HG03196 (cell line): ENCODE measurements at regions not wholly inside any gene's neighbourhood (a gene's known extent, or its start where the extent isn't known, plus 50 kb on each side); places are given as distances from the start of the nearest gene placed in this dataset.

Source experiments
- ATAC-seq: cut with Tn5 transposase; IDR thresholded peaks from one replicate; pipeline ENCODE4 v1.9.1; 2021; ENCODE audit not compliant: unreplicated experiment

DNA sequence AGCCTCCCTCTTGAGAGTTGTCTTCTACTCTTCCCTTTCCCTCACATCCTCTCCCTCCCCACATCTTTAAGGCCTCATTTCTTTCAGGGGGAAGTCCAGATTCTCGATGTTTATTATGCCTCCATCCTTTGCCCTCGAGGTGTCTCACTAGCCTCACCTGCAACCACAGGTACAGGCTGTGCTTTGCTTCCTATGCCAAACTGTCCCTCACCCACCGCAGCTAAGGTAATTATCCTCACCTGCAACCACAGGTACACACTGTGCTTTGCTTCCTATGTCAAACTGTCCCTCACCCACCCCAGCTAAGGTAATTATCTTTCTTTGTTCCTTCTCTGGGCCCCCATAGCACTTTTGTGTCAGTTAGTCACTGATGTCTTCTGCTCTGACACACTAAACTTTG lies 328.1 kb upstream of the SNX7 start:
- no peak for ATAC-seq

DNA sequence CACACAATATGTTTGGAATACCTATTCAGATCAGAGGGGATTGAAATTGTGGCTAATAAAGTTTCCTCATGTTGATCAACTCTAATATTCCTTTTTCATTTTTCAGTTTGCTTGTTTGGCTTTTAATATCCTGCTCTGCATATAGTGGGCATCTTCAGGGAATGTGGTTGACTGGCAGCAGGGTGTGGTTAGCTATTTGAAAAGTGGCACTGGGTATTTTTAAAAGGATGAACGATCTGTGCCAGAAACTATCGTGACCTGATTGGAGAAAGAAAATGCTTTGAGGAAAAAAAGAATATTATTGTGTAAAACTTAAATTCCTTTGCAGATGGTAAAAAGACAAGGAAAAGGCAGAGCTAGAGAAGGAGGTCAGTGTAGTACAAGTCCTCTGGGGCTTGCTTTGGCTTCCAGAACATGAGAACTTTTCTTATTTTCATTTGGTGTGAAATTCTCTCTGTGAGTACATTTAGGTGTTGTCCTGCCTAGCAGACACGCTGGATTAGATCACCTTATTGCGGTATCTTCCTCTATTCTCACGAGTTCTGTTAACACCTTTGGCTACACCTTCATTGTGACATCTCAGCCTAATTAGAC lies 329.7 kb upstream of the SNX7 start:
- ATAC-seq, result no peak

- ATAC-seq, result no peak
Measured at GRCh38 chr1:98331243-98331642, 330.3 kb upstream of the SNX7 start.

DNA sequence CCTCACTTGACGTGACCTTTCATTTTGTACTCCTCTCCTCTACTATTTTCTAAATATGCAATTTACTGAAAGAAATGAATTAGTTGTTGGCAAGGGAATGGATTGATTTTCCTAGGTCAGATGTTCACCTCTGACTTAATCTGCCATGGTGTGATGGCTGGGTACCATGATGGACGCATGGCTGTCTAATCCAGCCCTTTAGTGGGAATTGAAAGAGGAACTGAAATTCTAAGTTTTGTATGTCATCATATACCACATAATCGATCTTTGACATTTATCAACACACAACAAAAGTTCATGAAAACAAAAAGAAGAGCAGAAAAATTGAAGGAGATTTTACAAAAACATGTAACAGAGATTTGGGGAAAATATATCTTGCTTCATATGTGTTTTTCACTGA lies 331.3 kb upstream of the SNX7 start:
- no peak for ATAC-seq

DNA sequence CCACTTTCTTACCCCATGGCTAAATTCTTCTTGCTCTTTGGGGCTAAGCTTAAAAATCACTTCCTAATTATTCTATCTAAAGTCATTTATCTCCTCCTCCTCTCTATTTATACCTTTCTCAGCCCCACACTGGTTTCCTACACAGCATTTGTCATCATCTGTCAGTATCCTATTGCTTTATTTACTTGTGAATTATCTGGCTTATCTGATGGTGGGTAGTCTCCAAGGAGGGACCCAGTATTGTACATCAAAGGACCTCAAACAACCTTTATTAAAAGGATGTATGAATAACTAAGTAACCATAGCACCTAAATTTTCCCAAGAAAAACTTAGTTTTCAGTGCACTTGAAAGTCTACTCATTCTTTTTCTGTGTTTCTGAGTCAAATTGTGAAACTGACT lies 332.7 kb upstream of the SNX7 start:
- no peak for ATAC-seq

DNA sequence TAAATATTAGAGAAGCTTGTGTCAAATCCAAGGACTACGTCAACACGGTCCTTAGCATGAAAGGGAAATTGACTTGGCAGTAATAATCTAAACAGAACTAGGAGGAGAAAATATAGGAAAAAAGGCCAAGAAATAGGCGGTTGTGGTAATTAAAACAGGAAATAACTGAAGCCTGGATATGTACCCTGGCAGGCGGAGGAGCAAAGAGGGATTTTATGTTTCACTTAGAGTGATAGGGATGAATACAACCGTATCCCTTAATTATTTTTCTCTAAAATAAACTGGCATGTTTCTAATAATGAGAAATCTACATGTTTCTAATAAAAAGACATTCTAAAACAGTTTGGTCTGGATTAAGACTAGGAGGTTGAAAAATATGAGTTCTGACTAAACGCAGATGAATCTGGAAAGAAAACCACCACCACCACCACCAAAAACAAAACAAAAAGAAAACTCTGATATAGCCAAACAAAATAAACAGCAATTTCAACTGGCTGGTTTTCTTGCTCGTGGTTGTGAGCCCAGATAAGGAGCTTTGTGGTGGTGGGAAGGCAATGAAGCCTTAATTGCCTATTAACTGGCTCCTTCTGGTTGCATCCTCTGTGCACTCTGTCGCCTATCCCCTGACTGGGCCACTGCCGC lies 334.2 kb upstream of the SNX7 start:
- ATAC-seq, result no peak

DNA sequence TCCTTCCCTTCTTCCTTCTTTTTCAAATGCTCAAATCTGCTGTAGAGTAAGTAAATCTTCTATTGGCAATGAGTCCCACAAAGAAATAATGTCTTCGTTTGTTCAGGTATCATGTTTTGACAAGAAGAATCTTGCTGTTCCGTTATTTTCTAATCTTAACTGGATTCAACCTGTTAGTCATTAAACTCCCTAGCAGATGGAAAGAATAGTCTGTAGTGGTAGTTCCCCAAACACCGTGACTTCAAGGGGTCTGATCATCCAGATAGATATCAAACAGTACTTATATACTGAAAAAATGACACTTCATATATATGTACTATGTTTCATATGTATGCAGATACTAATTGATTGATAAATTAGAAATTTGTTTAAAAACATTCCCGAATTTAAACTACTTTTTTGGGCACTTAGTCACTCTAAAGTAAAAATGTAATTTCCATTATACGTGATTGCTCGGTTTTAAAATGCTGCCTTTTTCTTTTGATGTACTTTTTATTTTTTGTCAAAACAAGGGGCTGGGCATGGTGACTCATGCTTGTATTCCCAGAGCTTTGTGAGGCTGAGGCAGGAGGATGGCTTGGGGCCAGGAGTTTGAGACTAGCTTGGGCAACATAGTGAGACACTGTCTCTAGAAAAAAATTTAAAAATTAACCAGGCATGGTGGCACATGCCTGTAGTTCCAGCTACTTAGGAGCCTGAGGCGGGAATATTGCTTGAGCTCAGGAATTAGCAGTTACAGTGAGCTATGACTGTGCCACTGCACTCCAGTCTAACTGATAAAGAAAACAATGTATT lies 335.7 kb upstream of the SNX7 start:
- ATAC-seq, result no peak

DNA sequence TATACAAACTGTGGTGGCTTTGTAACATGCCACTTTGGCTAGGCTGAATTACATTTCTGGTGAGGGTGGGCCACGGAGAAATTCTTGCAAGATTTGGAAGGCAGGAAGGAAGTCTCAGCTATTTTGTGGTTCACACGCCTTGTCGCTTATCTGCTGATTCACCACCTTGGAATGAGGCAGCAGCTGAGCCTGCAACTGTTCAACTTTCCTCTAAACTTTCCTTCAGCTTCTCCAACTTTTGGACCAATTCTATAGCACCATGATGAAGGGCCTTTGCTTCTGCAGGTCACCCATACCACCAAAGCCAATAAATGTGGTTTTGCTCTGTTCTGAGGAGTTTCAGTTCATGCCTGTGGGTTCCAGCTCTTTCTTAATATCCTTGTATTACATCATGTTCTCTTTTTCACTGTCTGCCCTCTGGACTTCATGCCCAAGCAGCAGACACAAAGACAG lies 337.6 kb upstream of the SNX7 start:
- no peak for ATAC-seq

GRCh38 chr1:98323388-98323787 lies 338.1 kb upstream of the SNX7 start:
- no peak for ATAC-seq

DNA sequence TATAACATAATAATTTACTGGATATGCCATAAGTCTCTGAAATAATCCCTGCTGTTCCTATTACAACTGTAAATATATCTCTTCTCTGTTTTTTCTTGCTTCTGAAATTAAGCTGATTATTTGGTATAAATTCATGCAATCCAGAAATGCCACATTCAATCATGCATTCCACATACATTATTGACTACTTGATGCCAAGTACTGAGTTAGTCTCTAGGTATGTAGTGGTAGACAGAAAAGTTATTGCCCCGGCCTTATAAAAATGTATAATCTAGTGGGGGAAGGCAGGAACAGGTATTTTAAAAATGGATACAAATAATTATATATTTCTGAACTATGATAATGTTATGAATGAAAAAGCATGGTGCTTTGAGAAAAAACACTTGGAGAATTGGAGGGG lies 338.6 kb upstream of the SNX7 start:
- no peak for ATAC-seq

GRCh38 chr1:98322086-98322485 lies 339.4 kb upstream of the SNX7 start:
- ATAC-seq, result no peak

- no peak for ATAC-seq
Measured at GRCh38 chr1:98321191-98321590, 340.3 kb upstream of the SNX7 start.

DNA sequence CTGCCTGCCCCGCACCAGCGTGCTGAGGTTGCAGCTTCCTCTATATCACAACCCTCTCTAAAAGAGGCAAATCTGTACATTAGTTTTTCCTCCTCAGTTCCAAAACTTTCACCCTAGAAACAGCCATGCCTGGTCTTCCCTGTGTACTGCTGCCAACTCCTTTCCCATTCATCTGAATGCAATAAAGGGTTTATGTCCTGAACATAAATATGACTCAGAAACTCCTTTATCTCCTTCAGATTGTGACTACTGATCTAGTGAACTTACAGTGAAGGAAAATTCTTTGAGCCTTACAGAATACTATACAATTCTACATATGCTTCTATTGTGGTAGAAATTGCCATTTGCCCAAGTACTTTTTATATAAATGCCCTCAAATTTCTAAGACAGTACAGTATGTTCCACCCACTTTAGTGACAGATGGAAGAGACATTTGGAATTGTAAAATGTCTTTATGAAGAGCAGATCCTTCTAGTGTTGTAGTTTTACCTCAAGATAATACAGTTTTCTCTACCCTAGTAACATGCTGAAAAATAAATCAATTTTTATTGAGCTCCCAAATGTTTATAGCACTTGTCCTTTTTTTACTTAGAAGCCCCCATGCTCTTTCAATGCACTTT lies 345.1 kb upstream of the SNX7 start:
- ATAC-seq, result no peak

DNA sequence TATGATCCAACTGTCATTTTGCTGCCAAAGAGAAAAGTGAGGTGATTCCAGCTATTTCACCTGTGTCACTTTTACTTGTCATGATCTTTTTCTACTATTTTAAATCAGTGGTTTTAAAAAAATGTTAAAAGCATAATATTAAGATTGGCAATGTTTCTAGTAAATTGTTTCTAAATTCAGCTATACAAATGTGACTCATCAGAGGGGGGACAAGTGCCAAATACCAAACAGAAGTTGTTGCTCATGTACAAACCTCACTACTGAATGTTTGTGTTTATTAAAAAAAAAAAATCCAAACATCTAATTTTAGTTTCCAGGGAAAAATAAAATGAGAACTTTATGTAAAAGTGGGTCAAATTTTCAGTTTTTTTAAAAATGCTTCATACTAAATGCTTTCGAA lies 346.2 kb upstream of the SNX7 start:
- ATAC-seq, result no peak

DNA sequence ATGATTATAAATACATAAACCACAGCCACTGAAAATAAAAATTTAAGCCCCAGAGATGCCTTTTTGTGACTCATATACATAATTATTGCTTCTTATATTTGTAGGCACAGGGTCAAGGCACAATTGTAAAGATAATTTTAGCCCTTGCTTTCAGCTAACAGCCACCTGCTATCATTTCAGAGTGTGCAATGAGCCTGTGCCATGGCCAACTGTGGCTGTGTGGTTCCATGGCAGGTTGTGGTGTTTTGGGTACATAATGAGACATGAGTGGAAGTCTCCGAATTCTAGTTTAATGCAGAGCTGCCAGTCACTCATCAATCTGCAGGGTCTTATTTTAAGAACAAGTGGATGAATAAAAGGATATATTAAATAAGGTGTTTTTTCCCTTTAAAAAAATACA lies 346.9 kb upstream of the SNX7 start:
- ATAC-seq, result no peak

- no peak for ATAC-seq
Measured at GRCh38 chr1:98306517-98307089, 354.9 kb upstream of the SNX7 start.

DNA sequence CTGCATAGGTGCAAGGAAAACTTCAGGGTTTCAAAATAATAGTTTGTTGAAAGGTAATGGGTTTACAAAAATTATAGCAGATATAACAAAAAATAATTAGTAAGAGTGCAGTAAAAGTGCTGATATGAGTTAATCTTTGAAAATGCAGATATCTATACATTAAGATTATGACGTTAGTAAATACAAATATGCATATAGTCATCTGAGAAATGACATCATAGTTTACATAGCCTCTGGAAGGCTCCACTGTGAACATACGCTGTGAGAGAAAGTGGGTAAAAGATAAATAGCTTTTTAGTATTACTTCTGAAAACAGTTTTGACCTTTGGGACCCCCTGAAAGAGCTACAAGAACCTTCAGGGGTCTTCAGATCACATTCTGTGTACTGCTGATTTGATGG lies 356.2 kb upstream of the SNX7 start:
- no peak for ATAC-seq

- ATAC-seq, result no peak
Measured at GRCh38 chr1:98304888-98305287, 356.6 kb upstream of the SNX7 start.

GRCh38 chr1:98299861-98300260 lies 361.7 kb upstream of the SNX7 start:
- ATAC-seq, result no peak

DNA sequence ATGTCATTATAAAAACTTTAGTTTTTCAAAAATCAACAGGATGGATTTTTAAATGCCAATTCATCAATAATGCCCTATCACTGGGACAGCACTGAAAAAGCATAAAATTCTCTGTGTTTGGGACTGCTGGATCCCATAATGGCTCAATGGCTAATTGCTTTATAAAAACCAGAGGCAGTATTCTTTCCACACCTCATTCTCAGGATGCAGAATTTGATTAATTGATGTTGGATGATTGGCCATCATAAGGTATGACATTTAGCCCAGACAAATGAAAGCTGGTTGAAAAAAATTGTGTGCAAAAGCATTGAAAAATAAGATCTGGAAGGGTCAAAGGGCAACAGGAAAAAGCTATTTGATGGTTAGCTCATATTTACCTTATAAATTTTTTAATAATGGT lies 362.2 kb upstream of the SNX7 start:
- no peak for ATAC-seq

- no peak for ATAC-seq
Measured at GRCh38 chr1:98298319-98298718, 363.2 kb upstream of the SNX7 start.

- no peak for ATAC-seq
Measured at GRCh38 chr1:98296681-98297080, 364.8 kb upstream of the SNX7 start.
